ENCODE measurements at regions not wholly inside any gene's neighbourhood (a gene's known extent, or its start where the extent isn't known, plus 50 kb on each side); places are given as distances from the start of the nearest gene placed in this dataset.
A peak's percentile ranks its signal among the peaks of the same experiment; 100 is the strongest.

DNA sequence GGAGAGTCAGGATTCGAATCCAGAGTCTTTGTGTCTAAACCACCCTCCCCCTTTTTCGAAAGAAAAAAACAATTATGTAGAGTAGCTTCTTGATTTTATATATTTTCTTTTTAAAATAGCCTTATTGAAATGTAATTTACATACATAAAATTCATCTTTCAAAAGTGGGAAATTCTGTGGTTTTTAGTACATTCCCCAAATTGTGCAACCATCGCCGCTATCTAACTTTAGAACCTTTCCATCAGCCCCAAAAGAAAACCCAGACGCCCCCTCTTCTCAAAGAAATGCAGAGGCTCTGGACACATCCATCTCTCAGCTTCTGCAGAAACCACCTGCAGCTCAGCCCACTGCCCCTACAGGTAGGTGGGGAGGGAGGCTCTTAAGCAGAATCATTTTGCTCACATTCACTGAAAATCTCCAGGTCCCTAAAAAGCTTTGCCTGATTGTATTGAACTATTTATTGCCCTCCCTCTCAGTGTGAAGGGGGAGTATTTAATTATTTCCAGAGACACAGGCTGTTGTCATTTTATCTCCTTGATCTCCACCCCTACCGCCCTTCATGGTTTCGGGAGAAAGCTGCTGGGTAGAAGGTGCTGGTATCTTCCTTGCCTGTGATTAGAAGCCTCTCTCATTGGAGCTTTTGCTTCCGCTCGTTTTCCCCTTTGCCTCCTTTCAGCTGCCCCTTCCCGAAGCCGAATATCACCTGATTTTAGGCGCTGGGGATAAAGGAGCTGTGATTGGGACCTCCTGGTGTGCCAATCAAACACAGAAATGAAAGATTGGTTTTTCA lies 68.7 kb upstream of the KCNG1 start:
- DNase-seq (peak in 2 of 5 donors; percentile 15 to 27), FAIRE-seq (no peak)
- intact Hi-C loops (cut with DNase I), result no loop called here
- Histone ChIP-seq H3K4me3 (ENCODE audit: low read length in 3 of 3) (no peak overlapping the region), H3K27me3 (ENCODE audit: control insufficient read depth, insufficient read depth, low read length) (peaks cover 3% of the 10 kb centered on the region), H3K27ac (ENCODE audit: low read depth in 2 of 2, low read length in 2 of 2) (no peak overlapping the region), H3K9me3 (ENCODE audit: control insufficient read depth in 2 of 3, insufficient read depth in 1 of 3, low read length in 3 of 3) (no peaks in the 10 kb centered on the region), H3K4me1 (ENCODE audit: control insufficient read depth in 2 of 3, insufficient read depth in 2 of 3, low read depth in 1 of 3, low read length in 3 of 3) (no peaks in the 10 kb centered on the region), H3K9ac (ENCODE audit: low read length in 3 of 3) (no peak overlapping the region), H3K36me3 (ENCODE audit: control insufficient read depth in 2 of 3, insufficient read depth in 3 of 3, low read length in 3 of 3) (no peaks in the 10 kb centered on the region)
- TF ChIP-seq, protein P1, sequence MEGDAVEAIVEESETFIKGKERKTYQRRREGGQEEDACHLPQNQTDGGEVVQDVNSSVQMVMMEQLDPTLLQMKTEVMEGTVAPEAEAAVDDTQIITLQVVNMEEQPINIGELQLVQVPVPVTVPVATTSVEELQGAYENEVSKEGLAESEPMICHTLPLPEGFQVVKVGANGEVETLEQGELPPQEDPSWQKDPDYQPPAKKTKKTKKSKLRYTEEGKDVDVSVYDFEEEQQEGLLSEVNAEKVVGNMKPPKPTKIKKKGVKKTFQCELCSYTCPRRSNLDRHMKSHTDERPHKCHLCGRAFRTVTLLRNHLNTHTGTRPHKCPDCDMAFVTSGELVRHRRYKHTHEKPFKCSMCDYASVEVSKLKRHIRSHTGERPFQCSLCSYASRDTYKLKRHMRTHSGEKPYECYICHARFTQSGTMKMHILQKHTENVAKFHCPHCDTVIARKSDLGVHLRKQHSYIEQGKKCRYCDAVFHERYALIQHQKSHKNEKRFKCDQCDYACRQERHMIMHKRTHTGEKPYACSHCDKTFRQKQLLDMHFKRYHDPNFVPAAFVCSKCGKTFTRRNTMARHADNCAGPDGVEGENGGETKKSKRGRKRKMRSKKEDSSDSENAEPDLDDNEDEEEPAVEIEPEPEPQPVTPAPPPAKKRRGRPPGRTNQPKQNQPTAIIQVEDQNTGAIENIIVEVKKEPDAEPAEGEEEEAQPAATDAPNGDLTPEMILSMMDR (IDR thresholded peaks at IDR 0.05; ENCODE audit: borderline replicate concordance, extremely low read depth, insufficient read depth), result no peak

DNA sequence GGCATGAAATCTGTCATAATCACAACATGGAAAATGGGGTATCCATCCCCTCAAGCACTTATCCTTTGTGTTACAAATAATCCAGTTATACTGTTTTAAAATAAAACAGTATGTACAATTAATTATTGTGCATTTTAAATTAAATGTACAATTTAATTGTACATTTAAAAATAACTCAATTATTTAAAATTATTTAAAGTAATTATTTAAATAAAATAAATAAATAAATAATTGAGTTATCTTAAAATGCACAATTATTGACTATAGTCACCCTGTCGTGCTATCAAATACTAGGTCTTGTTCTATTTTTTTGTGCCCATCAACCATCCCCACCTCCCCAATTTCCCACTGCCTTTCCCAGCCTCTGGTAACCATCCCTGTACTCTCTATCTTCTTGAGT lies 66.9 kb upstream of the KCNG1 start:
- H3K4me1 ChIP-seq (ENCODE audit: control insufficient read depth in 2 of 3, insufficient read depth in 2 of 3, low read depth in 1 of 3, low read length in 3 of 3), result no peaks in the 10 kb centered on the region
- DNase-seq, result no peak
- H3K27me3 ChIP-seq (ENCODE audit: control insufficient read depth, insufficient read depth, low read length), result peaks cover 3% of the 10 kb centered on the region
- TF ChIP-seq, protein P1 (IDR thresholded peaks at IDR 0.05; ENCODE audit: borderline replicate concordance, extremely low read depth, insufficient read depth), result no peak
- H3K4me3 ChIP-seq (ENCODE audit: low read length in 3 of 3), result no peak overlapping the region
- no peak overlapping the region for H3K9ac ChIP-seq (ENCODE audit: low read length in 3 of 3)
- H3K36me3 ChIP-seq (ENCODE audit: control insufficient read depth in 2 of 3, insufficient read depth in 3 of 3, low read length in 3 of 3), result no peaks in the 10 kb centered on the region
- H3K27ac ChIP-seq (ENCODE audit: low read depth in 2 of 2, low read length in 2 of 2), result no peak overlapping the region
- H3K9me3 ChIP-seq (ENCODE audit: control insufficient read depth in 2 of 3, insufficient read depth in 1 of 3, low read length in 3 of 3), result no peaks in the 10 kb centered on the region
- intact Hi-C loops (cut with DNase I), result no loop called here
- peak; percentile 71 for FAIRE-seq

DNA sequence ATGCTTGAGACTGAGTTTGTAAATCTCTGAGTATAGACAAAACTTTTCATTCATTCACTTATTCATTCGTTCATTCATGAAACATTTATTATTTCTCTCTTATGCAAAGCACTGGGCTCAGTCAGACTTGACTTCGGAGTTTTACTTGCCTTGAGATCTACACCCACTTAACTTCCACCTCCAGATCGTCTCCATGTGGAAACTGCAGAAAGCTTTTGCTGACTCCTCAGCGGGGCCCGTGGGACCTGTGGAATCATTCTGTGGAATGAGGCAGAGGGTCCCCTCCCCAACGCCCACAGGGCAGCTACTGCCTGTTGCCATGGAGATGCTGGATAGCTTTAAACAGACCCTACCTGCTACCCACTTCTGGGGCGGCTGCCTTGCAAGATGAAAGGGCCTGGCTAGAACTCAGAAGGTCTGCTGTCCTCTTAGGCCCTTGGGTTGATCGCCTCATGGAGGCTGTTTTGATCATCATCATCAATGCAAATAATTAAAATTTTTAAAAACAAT lies 66.4 kb upstream of the KCNG1 start:
- no peak overlapping the region for H3K9ac ChIP-seq (ENCODE audit: low read length in 3 of 3)
- peaks cover 3% of the 10 kb centered on the region for H3K27me3 ChIP-seq (ENCODE audit: control insufficient read depth, insufficient read depth, low read length)
- no peaks in the 10 kb centered on the region for H3K9me3 ChIP-seq (ENCODE audit: control insufficient read depth in 2 of 3, insufficient read depth in 1 of 3, low read length in 3 of 3)
- H3K4me3 ChIP-seq (ENCODE audit: low read length in 3 of 3), result no peak overlapping the region
- FAIRE-seq, result no peak
- TF ChIP-seq, protein P1 (IDR thresholded peaks at IDR 0.05; ENCODE audit: borderline replicate concordance, extremely low read depth, insufficient read depth), result no peak
- H3K36me3 ChIP-seq (ENCODE audit: control insufficient read depth in 2 of 3, insufficient read depth in 3 of 3, low read length in 3 of 3), result no peaks in the 10 kb centered on the region
- intact Hi-C loops (cut with DNase I), result no loop called here
- H3K4me1 ChIP-seq (ENCODE audit: control insufficient read depth in 2 of 3, insufficient read depth in 2 of 3, low read depth in 1 of 3, low read length in 3 of 3), result no peaks in the 10 kb centered on the region
- no peak overlapping the region for H3K27ac ChIP-seq (ENCODE audit: low read depth in 2 of 2, low read length in 2 of 2)
- DNase-seq, result no peak
